GM19328 (cell line): ENCODE measurements at regions not wholly inside any gene's neighbourhood (a gene's known extent, or its start where the extent isn't known, plus 50 kb on each side); places are given as distances from the start of the nearest gene placed in this dataset.
"Not testable (repeated sequence)": the region's sequence is repeated elsewhere in the genome, so short reads cannot be mapped to it uniquely, and the experiment has no call there.

Source experiments
- ATAC-seq: cut with Tn5 transposase; IDR thresholded peaks from one replicate; pipeline ENCODE4 v1.9.1; 2021; ENCODE audit warnings: mild to moderate bottlenecking, moderate library complexity; ENCODE audit not compliant: unreplicated experiment

- not testable (repeated sequence) for ATAC-seq
Measured at GRCh38 chr9:73976424-73976823, 520.7 kb upstream of the RORB start.

GRCh38 chr9:73979894-73980264 lies 517.3 kb upstream of the RORB start:
- no peak for ATAC-seq

- ATAC-seq = no peak
Measured at GRCh38 chr9:73980754-73981153, 516.4 kb upstream of the RORB start.

- no peak for ATAC-seq
Measured at GRCh38 chr9:73981405-73981804, 515.7 kb upstream of the RORB start.

- ATAC-seq = no peak
Measured at GRCh38 chr9:73995836-73996235, 501.3 kb upstream of the RORB start.

GRCh38 chr9:73996844-73997243 lies 500.3 kb upstream of the RORB start:
- no peak for ATAC-seq

- no peak for ATAC-seq
Measured at GRCh38 chr9:74001382-74001781, 495.8 kb upstream of the RORB start.

- ATAC-seq = no peak
Measured at GRCh38 chr9:74006935-74007334, 490.2 kb upstream of the RORB start.

- no peak for ATAC-seq
Measured at GRCh38 chr9:74007833-74008232, 489.3 kb upstream of the RORB start.

- ATAC-seq = no peak
Measured at GRCh38 chr9:74016004-74016403, 481.1 kb upstream of the RORB start.

- ATAC-seq = no peak
Measured at GRCh38 chr9:74025402-74025925, 471.7 kb upstream of the RORB start.

GRCh38 chr9:74032421-74032820 lies 464.7 kb upstream of the RORB start:
- no peak for ATAC-seq

- no peak for ATAC-seq
Measured at GRCh38 chr9:74035786-74036185, 461.3 kb upstream of the RORB start.

GRCh38 chr9:74036549-74037231 lies 460.4 kb upstream of the RORB start:
- no peak for ATAC-seq

- no peak for ATAC-seq
Measured at GRCh38 chr9:74037274-74037673, 459.9 kb upstream of the RORB start.

- no peak for ATAC-seq
Measured at GRCh38 chr9:74041588-74041987, 455.5 kb upstream of the RORB start.

GRCh38 chr9:74044844-74045243 lies 452.3 kb upstream of the RORB start:
- no peak for ATAC-seq

GRCh38 chr9:74056023-74056422 lies 441.1 kb upstream of the RORB start:
- no peak for ATAC-seq

- ATAC-seq = not testable (repeated sequence)
Measured at GRCh38 chr9:74057051-74057450, 440.1 kb upstream of the RORB start.

GRCh38 chr9:74064702-74065101 lies 432.4 kb upstream of the RORB start:
- no peak for ATAC-seq

- ATAC-seq = no peak
Measured at GRCh38 chr9:74066128-74066527, 431.0 kb upstream of the RORB start.

GRCh38 chr9:74066605-74067004 lies 430.5 kb upstream of the RORB start:
- no peak for ATAC-seq

- ATAC-seq = no peak
Measured at GRCh38 chr9:74071502-74071901, 425.6 kb upstream of the RORB start.
